HG03565 (cell line): ENCODE measurements at regions not wholly inside any gene's neighbourhood (a gene's known extent, or its start where the extent isn't known, plus 50 kb on each side); places are given as distances from the start of the nearest gene placed in this dataset.
A peak's percentile ranks its signal among the peaks of the same experiment; 100 is the strongest.
"Not testable (repeated sequence)": the region's sequence is repeated elsewhere in the genome, so short reads cannot be mapped to it uniquely, and the experiment has no call there.

Experiments used
- ATAC-seq: cut with Tn5 transposase; IDR thresholded peaks from one replicate; pipeline ENCODE4 v1.9.1; 2021; ENCODE audit warnings: mild to moderate bottlenecking, moderate library complexity; ENCODE audit not compliant: unreplicated experiment

GRCh38 chr1:146381196-146381595 lies 152.4 kb upstream of the NOTCH2NLA start:
- ATAC-seq = not testable (repeated sequence)

GRCh38 chr1:146376708-146377496 lies 148.1 kb upstream of the NOTCH2NLA start:
- ATAC-seq = peak; percentile 87

GRCh38 chr1:146376309-146376707 lies 147.5 kb upstream of the NOTCH2NLA start:
- peak; percentile 62 for ATAC-seq

GRCh38 chr1:146375108-146375507 lies 146.3 kb upstream of the NOTCH2NLA start:
- not testable (repeated sequence) for ATAC-seq

- not testable (repeated sequence) for ATAC-seq
Observed at GRCh38 chr1:146369940-146370339, 141.1 kb upstream of the NOTCH2NLA start.

GRCh38 chr1:146355373-146355772 lies 126.6 kb upstream of the NOTCH2NLA start:
- ATAC-seq = not testable (repeated sequence)

- not testable (repeated sequence) for ATAC-seq
Observed at GRCh38 chr1:146326863-146327262, 98.0 kb upstream of the NOTCH2NLA start.

GRCh38 chr1:146324463-146324862 lies 95.6 kb upstream of the NOTCH2NLA start:
- ATAC-seq = not testable (repeated sequence)

- not testable (repeated sequence) for ATAC-seq
Observed at GRCh38 chr1:146323302-146323701, 94.5 kb upstream of the NOTCH2NLA start.

GRCh38 chr1:146322893-146323292 lies 94.1 kb upstream of the NOTCH2NLA start:
- not testable (repeated sequence) for ATAC-seq

- ATAC-seq = not testable (repeated sequence)
Observed at GRCh38 chr1:146318715-146319114, 89.9 kb upstream of the NOTCH2NLA start.

GRCh38 chr1:146317785-146318184 lies 89.0 kb upstream of the NOTCH2NLA start:
- ATAC-seq = not testable (repeated sequence)

GRCh38 chr1:146314449-146315246 lies 85.8 kb upstream of the NOTCH2NLA start:
- ATAC-seq = not testable (repeated sequence)

- ATAC-seq = not testable (repeated sequence)
Observed at GRCh38 chr1:146310579-146310978, 81.8 kb upstream of the NOTCH2NLA start.

- ATAC-seq = not testable (repeated sequence)
Observed at GRCh38 chr1:146309427-146309826, 80.6 kb upstream of the NOTCH2NLA start.

- not testable (repeated sequence) for ATAC-seq
Observed at GRCh38 chr1:146308892-146309291, 80.1 kb upstream of the NOTCH2NLA start.

- not testable (repeated sequence) for ATAC-seq
Observed at GRCh38 chr1:146308152-146308551, 79.3 kb upstream of the NOTCH2NLA start.

- peak; percentile 77 for ATAC-seq
Observed at GRCh38 chr1:146307632-146308031, 78.8 kb upstream of the NOTCH2NLA start.

- not testable (repeated sequence) for ATAC-seq
Observed at GRCh38 chr1:146306651-146307050, 77.8 kb upstream of the NOTCH2NLA start.

GRCh38 chr1:146305442-146305841 lies 76.6 kb upstream of the NOTCH2NLA start:
- not testable (repeated sequence) for ATAC-seq

GRCh38 chr1:146298575-146298897 lies 69.7 kb upstream of the NOTCH2NLA start:
- peak; percentile 77 for ATAC-seq
